IPS-NIHi11 (cell line): ENCODE measurements at regions not wholly inside any gene's neighbourhood (a gene's known extent, or its start where the extent isn't known, plus 50 kb on each side); places are given as distances from the start of the nearest gene placed in this dataset.
"Not testable (repeated sequence)": the region's sequence is repeated elsewhere in the genome, so short reads cannot be mapped to it uniquely, and the experiment has no call there.

ENCODE experiments used
- DNase-seq: peaks from one replicate; pipeline ENCODE4 v3.0.0; 2012; ENCODE audit warnings: mixed read lengths, low spot score

DNA sequence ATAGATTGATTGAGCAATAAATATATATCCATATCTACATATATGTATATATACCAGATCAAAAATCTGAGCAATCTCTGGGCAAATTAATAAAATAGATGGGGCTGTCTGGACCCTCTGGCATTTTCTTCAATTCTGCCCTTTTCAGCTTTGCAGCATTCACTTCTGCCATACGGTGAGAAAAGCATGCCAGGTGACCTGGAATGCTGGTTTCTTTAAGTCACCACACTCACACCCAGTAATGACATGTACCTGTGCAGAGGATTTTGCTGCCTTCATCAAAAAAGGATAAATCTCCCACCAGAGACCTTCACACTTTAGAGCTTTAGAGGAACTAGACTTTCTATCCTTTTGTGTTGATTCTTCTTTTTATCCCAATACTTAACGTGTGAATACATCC, 223.2 kb upstream of the NFIA start:
- DNase-seq: no peak

DNA sequence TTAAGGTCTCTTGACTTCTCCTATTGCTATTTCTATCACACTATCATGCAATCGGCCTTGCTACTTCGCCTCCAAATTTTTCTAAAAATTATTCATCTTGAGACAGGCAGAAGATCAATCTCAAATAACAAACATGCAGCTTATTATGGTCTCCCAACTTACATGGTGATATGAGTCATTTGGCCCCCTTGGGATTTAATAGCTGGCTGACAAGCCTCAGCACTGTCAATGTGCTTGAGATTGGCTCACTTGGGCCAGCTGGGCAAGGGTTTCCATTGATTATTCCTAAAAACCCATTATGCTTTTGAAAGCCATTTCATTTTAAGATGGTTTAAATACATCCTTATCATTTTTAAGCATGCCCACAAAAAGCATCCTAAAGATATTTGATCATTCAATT, 224.5 kb upstream of the NFIA start:
- no peak for DNase-seq

- no peak for DNase-seq
Measured at GRCh38 chr1:60850084-60850483, 232.3 kb upstream of the NFIA start.

DNA sequence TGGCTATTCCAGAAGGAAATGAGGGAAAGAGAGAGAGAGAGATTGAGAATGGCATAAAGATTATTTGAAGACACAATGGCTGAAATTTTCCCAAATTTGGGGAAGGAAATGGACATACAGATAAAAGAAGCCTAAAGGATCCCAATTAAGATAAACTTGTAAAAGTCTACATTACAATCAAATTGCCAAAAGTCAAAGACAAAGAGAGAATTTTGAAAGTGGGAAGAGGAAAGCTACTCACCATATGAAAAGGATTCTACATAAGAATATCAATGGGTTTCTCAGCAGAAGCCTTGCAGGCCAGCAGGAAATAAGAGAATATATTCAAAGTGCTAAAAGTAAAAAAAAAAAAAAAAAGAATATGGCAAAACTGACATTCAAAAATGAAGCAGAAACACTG, 233.0 kb upstream of the NFIA start:
- DNase-seq: no peak

- peak; percentile 37 for DNase-seq
Measured at GRCh38 chr1:60848583-60849188, 233.7 kb upstream of the NFIA start.

DNA sequence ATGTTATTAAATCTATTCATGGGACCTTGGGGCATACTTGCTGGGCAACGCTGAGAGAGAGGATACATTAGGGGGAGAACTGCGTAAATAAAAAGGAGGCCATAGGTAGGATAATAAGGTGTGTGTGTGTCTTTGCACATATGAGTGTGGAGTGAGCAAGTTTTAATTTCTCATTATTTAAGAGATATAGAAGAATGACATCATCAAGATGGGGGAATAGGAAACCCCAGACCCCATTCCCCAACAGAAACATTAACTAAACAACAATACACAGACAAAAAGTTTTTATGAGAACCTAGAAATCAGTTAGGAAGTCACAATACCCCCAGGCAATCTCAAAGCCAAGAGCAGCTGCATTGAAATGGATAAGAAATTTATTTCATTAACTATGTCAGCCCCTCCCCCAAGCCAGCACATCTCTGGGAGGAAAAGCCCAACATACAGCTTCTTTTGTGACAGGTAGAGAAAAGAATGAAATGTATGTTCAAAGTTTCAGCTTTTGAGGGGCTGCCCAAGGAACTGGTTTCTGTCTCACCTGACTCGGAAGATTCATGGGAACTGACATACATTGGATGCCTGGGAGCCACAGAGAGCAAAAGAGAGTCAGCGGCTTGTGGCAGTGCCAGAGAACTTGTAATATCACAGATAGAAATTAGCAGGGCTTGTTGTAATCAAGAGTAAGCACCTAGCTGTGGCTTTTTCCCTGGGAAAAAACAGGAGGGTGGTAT, 234.3 kb upstream of the NFIA start:
- DNase-seq: no peak

DNA sequence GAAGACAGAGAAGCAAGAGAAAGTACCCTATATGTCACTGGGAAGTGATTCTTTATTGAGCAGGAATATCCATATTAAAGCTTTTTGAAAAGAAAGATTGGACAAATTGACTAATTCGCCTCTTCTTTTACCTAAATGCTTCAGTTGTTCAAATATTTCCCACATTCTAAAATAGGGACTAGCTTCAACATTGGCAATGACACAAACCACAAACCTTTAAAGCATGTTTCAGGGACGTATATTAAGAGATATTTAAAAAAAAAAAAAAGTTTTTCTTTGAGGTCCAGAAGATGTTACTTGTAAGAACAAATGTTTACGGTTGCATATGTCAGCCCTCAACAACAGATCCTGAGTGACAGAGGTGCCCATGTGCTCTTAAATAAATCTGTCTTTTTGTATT, 235.0 kb upstream of the NFIA start:
- DNase-seq: no peak

DNA sequence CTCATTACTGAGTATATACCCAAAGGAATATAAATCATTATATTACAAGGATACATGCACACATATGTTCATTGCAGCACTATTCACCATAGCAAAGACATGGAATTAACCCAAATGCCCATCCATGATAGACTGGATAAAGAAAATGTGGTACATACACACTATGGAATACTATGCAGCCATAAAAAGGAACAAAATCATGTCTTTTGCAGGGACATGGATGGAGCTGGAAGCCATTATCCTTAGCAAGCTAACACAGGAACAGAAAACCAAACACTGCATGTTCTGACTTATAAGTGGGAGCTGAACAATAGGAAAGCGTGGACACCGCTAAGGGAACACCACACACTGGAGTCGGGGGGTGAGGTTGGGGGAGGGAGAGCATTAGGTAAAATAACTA, 236.7 kb upstream of the NFIA start:
- not testable (repeated sequence) for DNase-seq

GRCh38 chr1:60842304-60842703, 240.1 kb upstream of the NFIA start:
- no peak for DNase-seq

DNA sequence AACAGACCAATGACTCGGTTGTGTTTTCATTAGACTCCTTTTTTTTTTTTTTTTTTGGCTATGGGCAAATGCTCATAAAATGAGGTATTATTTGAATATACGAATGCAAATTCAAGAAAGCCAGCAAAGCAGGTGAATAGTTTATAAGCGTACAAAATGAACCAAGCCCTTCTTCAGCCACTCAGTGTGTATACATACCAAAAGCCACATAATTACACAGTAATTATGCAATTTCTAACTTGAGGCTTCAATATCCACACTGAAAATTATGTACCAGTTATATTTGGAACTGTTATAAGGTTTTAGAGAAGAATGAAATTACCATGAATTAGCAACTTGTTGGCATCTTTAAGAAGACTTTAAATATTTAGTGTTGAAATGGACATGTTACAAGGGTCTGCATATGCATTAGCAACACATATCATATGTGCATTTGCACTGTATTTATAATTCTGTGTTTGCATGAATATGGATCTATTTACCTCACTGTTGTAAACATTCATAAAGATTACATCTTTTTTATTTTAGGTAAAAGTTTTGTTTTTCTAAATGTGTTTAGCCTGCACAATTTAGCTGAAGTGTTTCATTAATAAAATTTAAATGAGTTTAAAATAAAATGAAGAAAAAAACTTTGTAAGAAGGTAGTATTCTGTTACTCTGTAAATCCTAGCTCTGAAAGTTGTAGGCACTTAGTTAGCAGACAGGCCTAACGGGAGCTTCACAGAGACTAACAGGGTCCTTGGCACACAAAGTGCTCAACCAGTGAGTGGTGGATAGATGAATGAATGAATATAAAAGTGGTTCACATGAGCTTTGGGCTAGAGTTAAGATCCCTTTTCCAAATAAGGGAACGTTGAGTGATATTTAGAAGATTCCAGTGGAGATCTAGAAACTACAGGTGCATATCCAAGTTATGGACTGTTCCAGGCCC, 241.0 kb upstream of the NFIA start:
- DNase-seq: no peak

DNA sequence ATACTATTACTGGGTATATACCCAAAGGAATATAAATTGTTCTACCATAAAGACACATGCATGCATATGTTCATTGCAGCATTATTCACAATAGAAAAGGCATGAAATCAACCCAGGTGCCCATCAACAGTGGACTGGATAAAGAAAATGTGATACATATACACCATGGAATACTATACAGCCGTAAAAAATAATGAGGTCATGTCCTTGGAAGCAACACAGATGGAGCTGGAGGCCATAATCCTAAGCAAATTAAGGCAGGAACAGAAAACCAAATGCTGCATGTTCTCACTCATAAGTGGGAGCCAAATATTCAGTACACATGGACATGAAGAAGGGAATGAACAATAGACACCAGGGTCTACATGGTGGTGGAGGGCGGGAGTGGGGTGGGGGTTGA, 241.9 kb upstream of the NFIA start:
- DNase-seq: not testable (repeated sequence)

- DNase-seq: no peak
Measured at GRCh38 chr1:60835649-60836048, 246.7 kb upstream of the NFIA start.

- DNase-seq: no peak
Measured at GRCh38 chr1:60833173-60833572, 249.2 kb upstream of the NFIA start.

DNA sequence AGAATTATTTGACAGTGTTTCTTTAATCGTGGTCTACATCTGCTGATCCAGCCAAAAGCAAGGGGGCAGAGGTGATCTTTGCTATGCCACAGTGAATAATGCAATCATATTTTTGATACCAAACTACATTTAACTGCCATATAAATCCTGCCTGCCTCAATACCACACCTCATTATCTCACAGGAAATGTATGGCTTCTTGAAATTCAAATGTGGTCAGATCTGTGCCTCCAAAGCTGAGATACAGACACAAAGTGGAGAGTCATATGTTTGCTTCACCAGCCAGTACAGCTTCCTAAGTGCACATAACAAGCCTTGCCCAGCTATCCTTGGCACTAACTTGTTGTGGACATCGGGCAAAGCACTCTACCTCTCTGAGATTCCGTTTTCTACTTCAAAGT, 250.0 kb upstream of the NFIA start:
- no peak for DNase-seq

DNA sequence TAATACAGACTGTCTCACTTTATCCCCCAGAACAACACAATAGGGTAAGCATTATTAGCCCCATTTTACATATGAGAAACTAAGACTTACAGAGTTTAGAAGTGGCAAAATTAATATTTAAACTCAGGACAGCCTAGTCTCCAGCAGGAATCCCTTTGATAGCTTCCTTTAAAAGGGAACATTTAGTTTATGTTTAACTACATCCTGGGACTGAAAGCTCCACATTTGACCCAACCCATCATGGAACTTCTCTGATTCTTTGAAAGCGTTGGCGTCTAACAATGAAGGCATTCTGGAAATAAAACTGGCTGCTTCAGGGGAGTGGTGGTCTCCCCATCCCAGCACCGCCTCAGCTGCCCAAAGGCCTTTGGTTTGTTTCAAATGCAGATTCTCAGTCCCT, 250.6 kb upstream of the NFIA start:
- DNase-seq: no peak

GRCh38 chr1:60828944-60829343, 253.4 kb upstream of the NFIA start:
- no peak for DNase-seq

GRCh38 chr1:60826320-60827094, 255.9 kb upstream of the NFIA start:
- no peak for DNase-seq

- peak; percentile 40 for DNase-seq
Measured at GRCh38 chr1:60825593-60825992, 256.8 kb upstream of the NFIA start.

DNA sequence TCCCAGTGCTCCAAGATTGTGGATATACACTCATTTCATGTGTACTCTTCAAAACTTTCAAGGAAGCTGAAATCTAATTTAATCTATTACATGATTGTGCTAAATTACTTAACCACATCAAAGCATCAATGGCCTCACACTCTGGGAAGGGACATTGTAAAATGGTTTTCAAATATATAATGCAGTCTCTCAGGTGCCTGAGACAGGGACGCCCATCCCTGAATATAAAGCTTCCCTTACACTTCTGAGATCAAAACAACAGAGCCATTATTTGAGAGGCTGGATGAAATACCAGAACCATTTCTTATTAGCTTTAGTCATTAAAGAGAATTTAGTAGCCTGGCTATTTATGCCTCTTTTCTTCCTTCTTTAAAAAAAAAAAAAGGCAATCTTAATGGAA, 259.2 kb upstream of the NFIA start:
- no peak for DNase-seq

- DNase-seq: no peak
Measured at GRCh38 chr1:60822252-60822651, 260.1 kb upstream of the NFIA start.

DNA sequence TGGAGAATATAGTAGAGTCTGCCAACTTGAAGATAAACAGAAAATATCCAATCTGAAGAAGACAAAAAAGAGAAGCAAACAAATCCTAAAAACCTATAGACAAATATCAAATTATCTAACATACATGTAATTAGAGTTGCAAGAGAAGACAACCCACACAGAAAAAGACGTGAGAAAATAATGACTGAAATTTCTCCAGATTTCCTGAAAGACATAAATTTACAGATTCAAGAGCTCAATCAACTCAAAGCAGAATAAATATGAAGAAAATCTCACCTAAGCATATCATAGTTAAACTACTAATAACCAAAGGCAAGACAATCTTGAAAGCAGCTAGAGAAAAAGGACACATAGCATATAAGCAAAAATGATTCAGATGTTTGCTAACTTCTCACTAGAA, 261.2 kb upstream of the NFIA start:
- no peak for DNase-seq
